OCI-LY7 (cell line): ENCODE measurements at regions not wholly inside any gene's neighbourhood (a gene's known extent, or its start where the extent isn't known, plus 50 kb on each side); places are given as distances from the start of the nearest gene placed in this dataset.

ENCODE experiments used
- CTCF ChIP-seq: fragments of 200-600 bp; sonication (generic); conservative IDR thresholded peaks from 2 replicates; pipeline ENCODE4 v1.5.1; 2014; ENCODE audit warnings: mild to moderate bottlenecking, antibody characterized with exemption, low read length, moderate library complexity, mixed read lengths
- EZH2phosphoT487 ChIP-seq: fragments of 200-600 bp; sonication (generic); IDR thresholded peaks from 2 replicates; pipeline ENCODE4 v1.6.1; 2018; ENCODE audit warnings: low read depth, borderline replicate concordance, mild to moderate bottlenecking, mixed run types, antibody characterized with exemption, low read length, moderate library complexity, mixed read lengths

GRCh38 chr13:52954838-52955237 lies 73.8 kb upstream of the OLFM4 start:
- TF ChIP-seq CTCF (no peak), EZH2phosphoT487 (no peak)
